Hepatocyte (in vitro differentiated cells): ENCODE measurements at regions not wholly inside any gene's neighbourhood (a gene's known extent, or its start where the extent isn't known, plus 50 kb on each side); places are given as distances from the start of the nearest gene placed in this dataset.

Experiments used
- EZH2 ChIP-seq: fragments of 200-600 bp; sonication (generic); IDR thresholded peaks from 2 replicates; pipeline ENCODE4 v1.6.1; 2016; ENCODE audit warnings: antibody characterized with exemption, mild to moderate bottlenecking, borderline replicate concordance
- TF ChIP-seq, protein P1 (sequence below): fragments of 200-600 bp; sonication (generic); IDR thresholded peaks from 2 replicates; pipeline ENCODE4 v1.5.1; 2016; ENCODE audit warnings: antibody characterized with exemption, mild to moderate bottlenecking; ENCODE audit not compliant: poor library complexity

- TF ChIP-seq, protein P1, sequence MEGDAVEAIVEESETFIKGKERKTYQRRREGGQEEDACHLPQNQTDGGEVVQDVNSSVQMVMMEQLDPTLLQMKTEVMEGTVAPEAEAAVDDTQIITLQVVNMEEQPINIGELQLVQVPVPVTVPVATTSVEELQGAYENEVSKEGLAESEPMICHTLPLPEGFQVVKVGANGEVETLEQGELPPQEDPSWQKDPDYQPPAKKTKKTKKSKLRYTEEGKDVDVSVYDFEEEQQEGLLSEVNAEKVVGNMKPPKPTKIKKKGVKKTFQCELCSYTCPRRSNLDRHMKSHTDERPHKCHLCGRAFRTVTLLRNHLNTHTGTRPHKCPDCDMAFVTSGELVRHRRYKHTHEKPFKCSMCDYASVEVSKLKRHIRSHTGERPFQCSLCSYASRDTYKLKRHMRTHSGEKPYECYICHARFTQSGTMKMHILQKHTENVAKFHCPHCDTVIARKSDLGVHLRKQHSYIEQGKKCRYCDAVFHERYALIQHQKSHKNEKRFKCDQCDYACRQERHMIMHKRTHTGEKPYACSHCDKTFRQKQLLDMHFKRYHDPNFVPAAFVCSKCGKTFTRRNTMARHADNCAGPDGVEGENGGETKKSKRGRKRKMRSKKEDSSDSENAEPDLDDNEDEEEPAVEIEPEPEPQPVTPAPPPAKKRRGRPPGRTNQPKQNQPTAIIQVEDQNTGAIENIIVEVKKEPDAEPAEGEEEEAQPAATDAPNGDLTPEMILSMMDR = no peak
- no peak for TF ChIP-seq EZH2
These were observed 181.3 kb upstream of the BCOR start for GRCh38 chrX:40279091-40279430.
